CD8-positive, alpha-beta memory T cell (primary cell): ENCODE measurements at regions not wholly inside any gene's neighbourhood (a gene's known extent, or its start where the extent isn't known, plus 50 kb on each side); places are given as distances from the start of the nearest gene placed in this dataset.

Source experiments
- CTCF ChIA-PET: fragments of 350-600 bp; sonication (Branson Sonifier 250); formaldehyde crosslinking; loops from one replicate; lab custom pipeline; 2021; ENCODE audit warnings: antibody characterized with exemption; lab: Charles Lee
- POLR2A ChIA-PET: fragments of 350-600 bp; sonication (Branson Sonifier 250); formaldehyde crosslinking; loops from one replicate; lab custom pipeline; 2021; ENCODE audit warnings: antibody characterized with exemption; lab: Charles Lee
- DNase-seq, 5 donors: peaks; one replicate each; pipeline versions ENCODE4 v3.0.0 to v3.0.0-alpha.2; 2020 to 2022; ENCODE audit warnings: mixed read lengths in 1 of 5
- H3K27ac ChIP-seq: one replicate; pipeline ENCODE4 v1.7.0; 2013; ENCODE audit warnings: low read depth, mild to moderate bottlenecking, low read length, moderate library complexity
- H3K27me3 ChIP-seq: 2 replicates; pipeline ENCODE4 v1.7.0; 2013; ENCODE audit warnings: low read length, mild to moderate bottlenecking; ENCODE audit not compliant: insufficient read depth, poor library complexity, severe bottlenecking
- H3K36me3 ChIP-seq: 2 replicates; pipeline ENCODE4 v1.7.0; 2013; ENCODE audit warnings: mild to moderate bottlenecking, low read length, moderate library complexity; ENCODE audit not compliant: insufficient read depth
- H3K4me1 ChIP-seq: 2 replicates; pipeline ENCODE4 v1.7.0; 2013; ENCODE audit warnings: mild to moderate bottlenecking, low read length, moderate library complexity; ENCODE audit not compliant: insufficient read depth
- H3K4me3 ChIP-seq: 2 replicates; pipeline ENCODE4 v1.7.0; 2013; ENCODE audit warnings: mild to moderate bottlenecking, low read length
- H3K9me3 ChIP-seq: 2 replicates; pipeline ENCODE4 v1.7.0; 2013; ENCODE audit warnings: mild to moderate bottlenecking, low read length
- H3K27ac Mint-ChIP-seq, 8 donors: one replicate each; pipeline ENCODE4 v1.8.0; 2020 to 2021; ENCODE audit warnings: mixed read lengths in 8 of 8, mild to moderate bottlenecking in 6 of 8, inconsistent platforms in 3 of 8, moderate library complexity in 3 of 8
- H3K27me3 Mint-ChIP-seq, 2 donors: one replicate each; pipeline ENCODE4 v1.8.0; 2020 to 2021; ENCODE audit warnings: mixed read lengths in 2 of 2, mild to moderate bottlenecking in 1 of 2, moderate library complexity in 1 of 2
- H3K36me3 Mint-ChIP-seq, 3 donors: one replicate each; pipeline ENCODE4 v1.8.0; 2020 to 2021; ENCODE audit warnings: mixed read lengths in 3 of 3, inconsistent platforms in 1 of 3, mild to moderate bottlenecking in 1 of 3
- H3K4me1 Mint-ChIP-seq, 3 donors: one replicate each; pipeline ENCODE4 v1.8.0; 2020 to 2021; ENCODE audit warnings: mixed read lengths in 3 of 3, inconsistent platforms in 1 of 3, mild to moderate bottlenecking in 1 of 3
- H3K4me3 Mint-ChIP-seq, 7 donors: one replicate each; pipeline ENCODE4 v1.8.0; 2020 to 2021; ENCODE audit warnings: mixed read lengths in 7 of 7, mild to moderate bottlenecking in 6 of 7, moderate library complexity in 4 of 7, inconsistent platforms in 2 of 7
- H3K9me3 Mint-ChIP-seq, 5 donors: one replicate each; pipeline ENCODE4 v1.8.0; 2020 to 2022; ENCODE audit warnings: mixed read lengths in 5 of 5, mild to moderate bottlenecking in 3 of 5, moderate library complexity in 2 of 5, inconsistent platforms in 1 of 5

- H3K4me1 ChIP-seq = no peaks in the 10 kb centered on the region
- ChIA-PET POLR2A (no interaction called here), CTCF (no interaction called here)
- Mint-ChIP-seq H3K36me3 (peaks cover 0 to 2% (median 2%) of the 10 kb centered on the region in 3 donors), H3K27ac (peak overlapping the region in 3 of 8 donors; percentile 71 to 86 (median 75)), H3K27me3 (peaks cover 45 to 81% of the 10 kb centered on the region in 2 donors), H3K9me3 (peaks cover 0 to 12% (median 3%) of the 10 kb centered on the region in 5 donors), H3K4me3 (peak overlapping the region; percentile 81 to 95 (median 93)), H3K4me1 (peaks cover 7 to 14% (median 11%) of the 10 kb centered on the region in 3 donors)
- H3K36me3 ChIP-seq = no peaks in the 10 kb centered on the region
- no peak for DNase-seq
- no peaks in the 10 kb centered on the region for H3K9me3 ChIP-seq
- no peak overlapping the region for H3K27ac ChIP-seq
- peak overlapping the region; percentile 19 for H3K4me3 ChIP-seq
- peaks cover 39% of the 10 kb centered on the region for H3K27me3 ChIP-seq
These were observed 117.9 kb upstream of the PRSS3 start for GRCh38 chr9:33677506-33677809.

GRCh38 chr9:33677961-33678360 is 117.4 kb upstream of the PRSS3 start:
- H3K4me3 ChIP-seq = no peak overlapping the region
- H3K4me1 Mint-ChIP-seq = peaks cover 7 to 14% (median 11%) of the 10 kb centered on the region in 3 donors
- ChIA-PET CTCF (no interaction called here), POLR2A (no interaction called here)
- H3K27me3 ChIP-seq = peaks cover 39% of the 10 kb centered on the region
- H3K36me3 Mint-ChIP-seq = peaks cover 0 to 2% (median 2%) of the 10 kb centered on the region in 3 donors
- no peak for DNase-seq
- H3K4me3 Mint-ChIP-seq = peak overlapping the region in 1 of 7 donors; percentile 95
- no peak overlapping the region for H3K27ac Mint-ChIP-seq
- no peak overlapping the region for H3K27ac ChIP-seq
- no peaks in the 10 kb centered on the region for H3K4me1 ChIP-seq
- H3K9me3 ChIP-seq = no peaks in the 10 kb centered on the region
- no peaks in the 10 kb centered on the region for H3K36me3 ChIP-seq
- peaks cover 42 to 85% of the 10 kb centered on the region in 2 donors for H3K27me3 Mint-ChIP-seq
- H3K9me3 Mint-ChIP-seq = peaks cover 0 to 7% (median 3%) of the 10 kb centered on the region in 5 donors

- ChIA-PET POLR2A (no interaction called here), CTCF (no interaction called here)
- Histone ChIP-seq H3K27ac (no peak overlapping the region), H3K27me3 (peaks cover 20% of the 10 kb centered on the region), H3K4me3 (no peak overlapping the region), H3K36me3 (no peaks in the 10 kb centered on the region), H3K4me1 (no peaks in the 10 kb centered on the region), H3K9me3 (no peaks in the 10 kb centered on the region)
- H3K27me3 Mint-ChIP-seq = peaks cover 23 to 76% of the 10 kb centered on the region in 2 donors
- no peak overlapping the region for H3K4me3 Mint-ChIP-seq
- peaks cover 0 to 3% (median 0%) of the 10 kb centered on the region in 3 donors for H3K4me1 Mint-ChIP-seq
- peaks cover 0 to under 1% (median 0%) of the 10 kb centered on the region in 5 donors for H3K9me3 Mint-ChIP-seq
- no peak overlapping the region for H3K27ac Mint-ChIP-seq
- DNase-seq = no peak
- no peaks in the 10 kb centered on the region for H3K36me3 Mint-ChIP-seq
These were observed 112.8 kb upstream of the PRSS3 start for GRCh38 chr9:33682551-33682950.

GRCh38 chr9:33684831-33685230 is 110.5 kb upstream of the PRSS3 start:
- no peaks in the 10 kb centered on the region for H3K9me3 ChIP-seq
- H3K27me3 ChIP-seq = peaks cover 3% of the 10 kb centered on the region
- peaks cover 13 to 62% of the 10 kb centered on the region in 2 donors for H3K27me3 Mint-ChIP-seq
- no peaks in the 10 kb centered on the region for H3K36me3 ChIP-seq
- ChIA-PET CTCF (no interaction called here), POLR2A (no interaction called here)
- no peak for DNase-seq
- H3K4me3 Mint-ChIP-seq = no peak overlapping the region
- H3K4me1 ChIP-seq = no peaks in the 10 kb centered on the region
- no peak overlapping the region for H3K27ac ChIP-seq
- no peak overlapping the region for H3K4me3 ChIP-seq
- no peak overlapping the region for H3K27ac Mint-ChIP-seq
- no peaks in the 10 kb centered on the region for H3K36me3 Mint-ChIP-seq
- no peaks in the 10 kb centered on the region for H3K4me1 Mint-ChIP-seq
- no peaks in the 10 kb centered on the region for H3K9me3 Mint-ChIP-seq

- Mint-ChIP-seq H3K9me3 (no peaks in the 10 kb centered on the region), H3K4me3 (no peak overlapping the region), H3K27me3 (peaks cover 5 to 44% of the 10 kb centered on the region in 2 donors), H3K36me3 (no peaks in the 10 kb centered on the region), H3K4me1 (peaks cover 0 to 6% (median 3%) of the 10 kb centered on the region in 3 donors), H3K27ac (no peak overlapping the region)
- no peak overlapping the region for H3K4me3 ChIP-seq
- no peaks in the 10 kb centered on the region for H3K36me3 ChIP-seq
- H3K4me1 ChIP-seq = no peaks in the 10 kb centered on the region
- no peak overlapping the region for H3K27ac ChIP-seq
- ChIA-PET CTCF (no interaction called here), POLR2A (no interaction called here)
- no peaks in the 10 kb centered on the region for H3K9me3 ChIP-seq
- no peak for DNase-seq
- no peaks in the 10 kb centered on the region for H3K27me3 ChIP-seq
These were observed 108.4 kb upstream of the PRSS3 start for GRCh38 chr9:33686942-33687341.

- ChIA-PET POLR2A (no interaction called here), CTCF (no interaction called here)
- Histone ChIP-seq H3K27ac (no peak overlapping the region), H3K27me3 (no peaks in the 10 kb centered on the region), H3K4me1 (no peaks in the 10 kb centered on the region), H3K9me3 (no peaks in the 10 kb centered on the region), H3K4me3 (no peak overlapping the region), H3K36me3 (no peaks in the 10 kb centered on the region)
- H3K27ac Mint-ChIP-seq = no peak overlapping the region
- H3K4me3 Mint-ChIP-seq = no peak overlapping the region
- peaks cover 0 to 6% (median 3%) of the 10 kb centered on the region in 3 donors for H3K4me1 Mint-ChIP-seq
- H3K9me3 Mint-ChIP-seq = no peaks in the 10 kb centered on the region
- H3K36me3 Mint-ChIP-seq = no peaks in the 10 kb centered on the region
- H3K27me3 Mint-ChIP-seq = peaks cover 5 to 35% of the 10 kb centered on the region in 2 donors
- DNase-seq = no peak
These were observed 107.6 kb upstream of the PRSS3 start for GRCh38 chr9:33687779-33688178.

- no peak overlapping the region for H3K4me3 Mint-ChIP-seq
- Histone ChIP-seq H3K4me1 (no peaks in the 10 kb centered on the region), H3K4me3 (no peak overlapping the region), H3K36me3 (no peaks in the 10 kb centered on the region), H3K27me3 (no peaks in the 10 kb centered on the region), H3K9me3 (no peaks in the 10 kb centered on the region), H3K27ac (no peak overlapping the region)
- peaks cover 8 to 28% of the 10 kb centered on the region in 2 donors for H3K27me3 Mint-ChIP-seq
- H3K4me1 Mint-ChIP-seq = peaks cover 0 to 6% (median 3%) of the 10 kb centered on the region in 3 donors
- peaks cover 0 to 5% (median 0%) of the 10 kb centered on the region in 3 donors for H3K36me3 Mint-ChIP-seq
- no peak for DNase-seq
- no peak overlapping the region for H3K27ac Mint-ChIP-seq
- POLR2A ChIA-PET = no interaction called here
- CTCF ChIA-PET = no interaction called here
- no peaks in the 10 kb centered on the region for H3K9me3 Mint-ChIP-seq
These were observed 105.0 kb upstream of the PRSS3 start for GRCh38 chr9:33690143-33690933.

GRCh38 chr9:33695299-33695698 is 100.1 kb upstream of the PRSS3 start:
- H3K4me3 Mint-ChIP-seq = no peak overlapping the region
- DNase-seq = no peak
- no peaks in the 10 kb centered on the region for H3K27me3 ChIP-seq
- no peak overlapping the region for H3K4me3 ChIP-seq
- no peaks in the 10 kb centered on the region for H3K9me3 Mint-ChIP-seq
- H3K27me3 Mint-ChIP-seq = peaks cover 7 to 29% of the 10 kb centered on the region in 2 donors
- H3K27ac ChIP-seq = no peak overlapping the region
- ChIA-PET POLR2A (no interaction called here), CTCF (no interaction called here)
- no peaks in the 10 kb centered on the region for H3K4me1 ChIP-seq
- peaks cover 0 to 9% (median 0%) of the 10 kb centered on the region in 3 donors for H3K36me3 Mint-ChIP-seq
- H3K9me3 ChIP-seq = no peaks in the 10 kb centered on the region
- peaks cover 0 to 8% (median 4%) of the 10 kb centered on the region in 3 donors for H3K4me1 Mint-ChIP-seq
- no peaks in the 10 kb centered on the region for H3K36me3 ChIP-seq
- no peak overlapping the region for H3K27ac Mint-ChIP-seq
